ENCODE measurements at regions not wholly inside any gene's neighbourhood (a gene's known extent, or its start where the extent isn't known, plus 50 kb on each side); places are given as distances from the start of the nearest gene placed in this dataset.

DNA sequence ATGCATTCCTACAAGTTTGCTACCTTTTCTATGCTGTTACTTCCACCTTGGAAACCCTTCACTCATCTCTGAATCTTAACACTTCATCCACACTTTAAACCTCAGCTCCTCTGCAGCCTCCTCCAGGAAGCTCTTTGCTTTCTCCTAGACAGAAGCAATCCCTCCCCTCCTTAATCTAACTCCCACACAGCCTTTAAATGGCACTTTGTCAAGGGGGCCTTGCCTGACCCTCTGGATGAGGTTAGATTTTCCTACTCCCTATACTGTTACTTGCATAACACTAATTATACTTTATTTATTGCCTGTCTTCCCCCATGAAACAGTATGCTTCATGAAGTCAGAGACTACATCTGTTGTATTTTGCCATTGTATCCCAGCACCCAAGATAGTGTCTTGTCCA lies 394.6 kb downstream of the MED13L start:
- intact Hi-C loops (cut with micrococcal nuclease), result no loop called here
- no peaks in the 10 kb centered on the region for H3K79me2 ChIP-seq (ENCODE audit: control insufficient read depth, insufficient read depth, low read length)
- H3K27me3 ChIP-seq (ENCODE audit: control insufficient read depth in 2 of 2, insufficient read depth in 2 of 2, low read length in 2 of 2), result peaks cover 18 to 20% of the 10 kb centered on the region in 2 experiments; a peak in 3 of 5 replicates
- H3K9me3 ChIP-seq (replicated peaks; ENCODE audit: control insufficient read depth, insufficient read depth, low read depth, low read length), result no peaks in the 10 kb centered on the region
- FAIRE-seq (no peak), DNase-seq (ENCODE audit: extremely low read depth in 1 of 4, low spot score in 3 of 4) (no peak), ATAC-seq (no peak)
- no peak overlapping the region for H3K27ac ChIP-seq (ENCODE audit: extremely low read depth, low read depth, low read length)
- no peak overlapping the region for H2AFZ ChIP-seq (ENCODE audit: low read depth, low read length)
- H3K9ac ChIP-seq (ENCODE audit: insufficient read depth in 1 of 2, low read depth in 2 of 2, low read length in 2 of 2), result no peak overlapping the region
- H3K36me3 ChIP-seq (ENCODE audit: control insufficient read depth, insufficient read depth, low read length), result no peaks in the 10 kb centered on the region
- H3K4me1 ChIP-seq (replicated peaks in 1 of 2; ENCODE audit: control insufficient read depth in 2 of 2, insufficient read depth in 2 of 2, low read length in 2 of 2), result no peaks in the 10 kb centered on the region
- H3K9me1 ChIP-seq (ENCODE audit: control insufficient read depth, insufficient read depth, low read length), result no peaks in the 10 kb centered on the region
- CTCF ChIA-PET (ENCODE audit: low intra/inter-chr PET ratio), result no interaction called here
- H3K4me3 ChIP-seq, result no peak overlapping the region
- H3K4me2 ChIP-seq (ENCODE audit: insufficient read depth, low read length), result no peak overlapping the region
- in situ Hi-C loops (cut with MboI), result no loop called here
- H4K20me1 ChIP-seq (replicated peaks; ENCODE audit: control insufficient read depth, insufficient read depth, low read length), result no peaks in the 10 kb centered on the region
- BruUV-seq (replicated peaks), result no TSS peak
- POLR2A ChIA-PET, result no interaction called here
- TF ChIP-seq MCM7 (IDR thresholded peaks at IDR 0.05) (no peak), ILF3 (IDR thresholded peaks at IDR 0.05; ENCODE audit: borderline replicate concordance) (no peak), ZNF134 (CRISPR knock-in tag; conservative IDR thresholded peaks at IDR 0.05) (no peak), ZFP30 (CRISPR knock-in tag; IDR thresholded peaks at IDR 0.05; ENCODE audit: borderline replicate concordance) (no peak), TAF1 (IDR thresholded peaks at IDR 0.05; ENCODE audit: control insufficient read depth, extremely low read depth, insufficient read depth, low read length, severe bottlenecking) (no peak), SMARCE1 (IDR thresholded peaks at IDR 0.05) (no peak), ZBTB11 (CRISPR knock-in tag; IDR thresholded peaks at IDR 0.05) (no peak), ZNF79 (CRISPR knock-in tag; IDR thresholded peaks at IDR 0.05; ENCODE audit: low read depth) (no peak), NCOA1 (IDR thresholded peaks at IDR 0.05; ENCODE audit: low read depth) (no peak), ARID2 (IDR thresholded peaks at IDR 0.05) (no peak), RFX7 (CRISPR knock-in tag; IDR thresholded peaks at IDR 0.05) (no peak)
- TF ChIP-seq, protein P1, sequence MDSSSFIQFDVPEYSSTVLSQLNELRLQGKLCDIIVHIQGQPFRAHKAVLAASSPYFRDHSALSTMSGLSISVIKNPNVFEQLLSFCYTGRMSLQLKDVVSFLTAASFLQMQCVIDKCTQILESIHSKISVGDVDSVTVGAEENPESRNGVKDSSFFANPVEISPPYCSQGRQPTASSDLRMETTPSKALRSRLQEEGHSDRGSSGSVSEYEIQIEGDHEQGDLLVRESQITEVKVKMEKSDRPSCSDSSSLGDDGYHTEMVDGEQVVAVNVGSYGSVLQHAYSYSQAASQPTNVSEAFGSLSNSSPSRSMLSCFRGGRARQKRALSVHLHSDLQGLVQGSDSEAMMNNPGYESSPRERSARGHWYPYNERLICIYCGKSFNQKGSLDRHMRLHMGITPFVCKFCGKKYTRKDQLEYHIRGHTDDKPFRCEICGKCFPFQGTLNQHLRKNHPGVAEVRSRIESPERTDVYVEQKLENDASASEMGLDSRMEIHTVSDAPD (CRISPR knock-in tag; IDR thresholded peaks at IDR 0.05), result no peak
- TF ChIP-seq, protein P2, sequence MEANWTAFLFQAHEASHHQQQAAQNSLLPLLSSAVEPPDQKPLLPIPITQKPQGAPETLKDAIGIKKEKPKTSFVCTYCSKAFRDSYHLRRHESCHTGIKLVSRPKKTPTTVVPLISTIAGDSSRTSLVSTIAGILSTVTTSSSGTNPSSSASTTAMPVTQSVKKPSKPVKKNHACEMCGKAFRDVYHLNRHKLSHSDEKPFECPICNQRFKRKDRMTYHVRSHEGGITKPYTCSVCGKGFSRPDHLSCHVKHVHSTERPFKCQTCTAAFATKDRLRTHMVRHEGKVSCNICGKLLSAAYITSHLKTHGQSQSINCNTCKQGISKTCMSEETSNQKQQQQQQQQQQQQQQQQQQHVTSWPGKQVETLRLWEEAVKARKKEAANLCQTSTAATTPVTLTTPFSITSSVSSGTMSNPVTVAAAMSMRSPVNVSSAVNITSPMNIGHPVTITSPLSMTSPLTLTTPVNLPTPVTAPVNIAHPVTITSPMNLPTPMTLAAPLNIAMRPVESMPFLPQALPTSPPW (CRISPR knock-in tag; IDR thresholded peaks at IDR 0.05), result no peak
- TF ChIP-seq, protein P3, sequence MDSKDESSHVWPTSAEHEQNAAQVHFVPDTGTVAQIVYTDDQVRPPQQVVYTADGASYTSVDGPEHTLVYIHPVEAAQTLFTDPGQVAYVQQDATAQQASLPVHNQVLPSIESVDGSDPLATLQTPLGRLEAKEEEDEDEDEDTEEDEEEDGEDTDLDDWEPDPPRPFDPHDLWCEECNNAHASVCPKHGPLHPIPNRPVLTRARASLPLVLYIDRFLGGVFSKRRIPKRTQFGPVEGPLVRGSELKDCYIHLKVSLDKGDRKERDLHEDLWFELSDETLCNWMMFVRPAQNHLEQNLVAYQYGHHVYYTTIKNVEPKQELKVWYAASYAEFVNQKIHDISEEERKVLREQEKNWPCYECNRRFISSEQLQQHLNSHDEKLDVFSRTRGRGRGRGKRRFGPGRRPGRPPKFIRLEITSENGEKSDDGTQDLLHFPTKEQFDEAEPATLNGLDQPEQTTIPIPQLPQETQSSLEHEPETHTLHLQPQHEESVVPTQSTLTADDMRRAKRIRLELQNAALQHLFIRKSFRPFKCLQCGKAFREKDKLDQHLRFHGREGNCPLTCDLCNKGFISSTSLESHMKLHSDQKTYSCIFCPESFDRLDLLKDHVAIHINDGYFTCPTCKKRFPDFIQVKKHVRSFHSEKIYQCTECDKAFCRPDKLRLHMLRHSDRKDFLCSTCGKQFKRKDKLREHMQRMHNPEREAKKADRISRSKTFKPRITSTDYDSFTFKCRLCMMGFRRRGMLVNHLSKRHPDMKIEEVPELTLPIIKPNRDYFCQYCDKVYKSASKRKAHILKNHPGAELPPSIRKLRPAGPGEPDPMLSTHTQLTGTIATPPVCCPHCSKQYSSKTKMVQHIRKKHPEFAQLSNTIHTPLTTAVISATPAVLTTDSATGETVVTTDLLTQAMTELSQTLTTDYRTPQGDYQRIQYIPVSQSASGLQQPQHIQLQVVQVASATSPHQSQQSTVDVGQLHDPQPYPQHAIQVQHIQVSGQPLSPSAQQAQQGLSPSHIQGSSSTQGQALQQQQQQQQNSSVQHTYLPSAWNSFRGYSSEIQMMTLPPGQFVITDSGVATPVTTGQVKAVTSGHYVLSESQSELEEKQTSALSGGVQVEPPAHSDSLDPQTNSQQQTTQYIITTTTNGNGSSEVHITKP (IDR thresholded peaks at IDR 0.05; ENCODE audit: partially characterized antibody), result no peak

Measured in K562 (cell line).